ENCODE measurements at regions not wholly inside any gene's neighbourhood (a gene's known extent, or its start where the extent isn't known, plus 50 kb on each side); places are given as distances from the start of the nearest gene placed in this dataset.
A peak's percentile ranks its signal among the peaks of the same experiment; 100 is the strongest.
"Not testable (repeated sequence)": the region's sequence is repeated elsewhere in the genome, so short reads cannot be mapped to it uniquely, and the experiment has no call there.

- no peak for DNase-seq (ENCODE audit: low spot score)
Observed at GRCh38 chr3:161913786-161914389, 417.3 kb downstream of the OTOL1 start.

GRCh38 chr3:161914703-161915417 is 418.3 kb downstream of the OTOL1 start:
- DNase-seq (ENCODE audit: low spot score): peak; percentile 26

- no peak for DNase-seq (ENCODE audit: low spot score)
Observed at GRCh38 chr3:161915418-161915750, 418.8 kb downstream of the OTOL1 start.

DNA sequence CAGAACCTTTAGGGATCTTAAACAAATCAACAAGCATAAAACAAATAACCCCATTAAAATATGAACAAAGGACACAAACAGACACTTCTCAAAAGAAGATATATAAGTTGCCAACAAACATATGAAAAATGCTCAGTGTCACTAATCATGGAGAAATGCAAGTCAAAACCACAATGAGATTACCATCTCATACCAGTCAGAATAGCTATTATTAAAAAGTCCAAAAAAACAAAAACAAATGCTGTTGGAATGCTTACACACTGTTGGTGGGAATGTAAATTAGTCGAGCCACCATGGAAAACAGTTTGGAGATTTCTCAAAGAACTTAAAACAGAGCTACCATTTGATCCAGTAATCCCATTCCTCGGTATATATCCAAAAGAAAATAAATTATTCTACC is 423.6 kb downstream of the OTOL1 start:
- no peak for DNase-seq (ENCODE audit: low spot score)

- DNase-seq (ENCODE audit: low spot score): no peak
Observed at GRCh38 chr3:161925749-161926360, 429.2 kb downstream of the OTOL1 start.

DNA sequence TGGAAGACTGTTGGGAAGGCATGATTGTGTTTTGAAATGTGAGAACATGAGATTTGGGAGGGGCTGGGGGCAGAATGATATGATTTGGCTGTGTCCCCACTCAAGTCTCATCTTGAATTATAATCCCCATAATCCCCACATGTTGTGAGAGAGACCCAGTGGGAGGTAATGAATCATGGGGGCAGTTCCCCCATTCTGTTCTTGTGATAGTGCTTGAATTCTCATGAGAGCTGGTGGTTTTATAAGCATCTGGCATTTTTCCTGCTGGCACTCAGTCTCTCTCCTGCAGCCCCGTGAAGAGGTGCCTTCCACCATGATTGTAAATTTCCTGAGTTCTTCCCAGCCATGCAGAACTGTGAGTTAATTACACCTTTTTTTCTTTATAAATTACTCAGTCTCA is 430.5 kb downstream of the OTOL1 start:
- DNase-seq (ENCODE audit: low spot score): no peak

DNA sequence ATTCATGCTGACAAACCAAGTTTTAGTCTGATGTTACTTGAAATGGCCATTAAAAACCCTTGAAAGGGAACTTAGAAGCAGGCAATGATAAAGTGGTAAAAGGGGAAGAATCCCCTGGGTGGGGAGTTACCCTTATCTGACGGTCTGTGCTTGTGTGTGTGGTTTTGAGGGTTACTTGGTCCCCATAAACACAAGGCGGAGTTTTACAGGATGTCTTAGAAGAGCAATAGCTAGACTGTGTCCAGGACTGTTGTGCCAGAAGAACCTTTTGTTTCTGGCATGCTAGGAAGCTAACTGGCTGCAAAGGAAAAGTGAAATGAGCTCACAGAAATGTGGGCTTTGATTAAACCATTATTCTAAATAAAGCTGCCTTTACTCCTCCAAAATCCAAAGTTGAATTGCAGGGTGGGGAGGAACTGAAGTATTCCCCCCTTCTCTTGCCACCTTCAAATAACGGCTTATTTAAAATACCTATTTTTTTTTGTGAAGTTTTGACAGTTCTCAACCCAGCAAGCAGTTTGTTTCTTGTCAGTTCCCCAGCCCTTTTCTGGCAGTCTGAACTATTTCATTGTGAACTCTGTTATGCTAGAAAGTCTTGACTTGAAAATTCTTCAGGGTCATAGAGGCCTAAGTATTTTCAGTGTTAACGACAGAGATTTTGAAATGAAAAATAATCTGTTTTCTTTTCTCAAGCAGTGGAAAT is 443.5 kb downstream of the OTOL1 start:
- no peak for DNase-seq (ENCODE audit: low spot score)

- DNase-seq (ENCODE audit: low spot score): no peak
Observed at GRCh38 chr3:161940621-161940965, 444.0 kb downstream of the OTOL1 start.

DNA sequence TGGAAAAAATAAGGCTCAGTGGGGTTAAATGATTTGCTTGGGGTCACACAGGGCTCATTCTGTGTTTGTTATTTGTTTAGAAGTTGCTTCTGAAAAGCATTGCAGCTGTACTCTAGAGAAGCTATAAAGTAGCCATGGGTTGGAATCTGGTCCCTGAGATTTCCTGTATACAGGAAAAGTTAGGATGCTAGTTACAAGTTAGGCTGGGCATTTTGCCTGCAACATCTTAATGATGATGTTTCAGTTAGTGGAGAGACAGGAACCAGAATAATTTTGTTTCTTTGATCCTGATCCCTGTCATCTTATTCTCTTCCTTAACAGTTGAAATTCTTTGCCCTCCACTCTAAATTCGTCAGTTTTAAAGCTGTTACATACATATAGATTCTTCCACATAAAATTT is 445.3 kb downstream of the OTOL1 start:
- DNase-seq (ENCODE audit: low spot score): no peak

DNA sequence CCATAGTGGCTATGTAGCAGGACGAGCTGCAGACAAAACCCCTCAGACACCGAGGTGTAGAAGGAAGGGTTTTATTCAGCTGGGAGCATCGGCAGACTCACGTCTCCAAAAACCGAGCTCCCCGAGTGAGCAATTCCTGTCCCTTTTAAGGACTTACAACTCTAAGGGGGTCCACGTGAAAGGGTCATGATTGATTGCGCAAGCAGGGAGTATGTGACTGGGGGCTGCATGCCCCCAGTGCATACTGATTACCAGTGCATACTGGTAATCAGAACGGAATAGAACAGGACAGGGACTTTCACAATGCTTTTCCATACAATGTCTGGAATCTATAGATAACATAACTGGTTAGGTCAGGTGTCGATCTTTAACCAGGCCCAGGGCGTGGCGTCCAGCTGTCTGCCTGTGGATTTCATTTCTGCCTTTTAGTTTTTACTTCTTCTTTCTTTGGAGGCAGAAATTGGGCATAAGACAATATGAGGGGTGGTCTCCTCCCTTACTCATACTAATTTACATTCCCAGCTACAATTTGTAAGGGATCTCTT is 447.3 kb downstream of the OTOL1 start:
- not testable (repeated sequence) for DNase-seq (ENCODE audit: low spot score)

DNA sequence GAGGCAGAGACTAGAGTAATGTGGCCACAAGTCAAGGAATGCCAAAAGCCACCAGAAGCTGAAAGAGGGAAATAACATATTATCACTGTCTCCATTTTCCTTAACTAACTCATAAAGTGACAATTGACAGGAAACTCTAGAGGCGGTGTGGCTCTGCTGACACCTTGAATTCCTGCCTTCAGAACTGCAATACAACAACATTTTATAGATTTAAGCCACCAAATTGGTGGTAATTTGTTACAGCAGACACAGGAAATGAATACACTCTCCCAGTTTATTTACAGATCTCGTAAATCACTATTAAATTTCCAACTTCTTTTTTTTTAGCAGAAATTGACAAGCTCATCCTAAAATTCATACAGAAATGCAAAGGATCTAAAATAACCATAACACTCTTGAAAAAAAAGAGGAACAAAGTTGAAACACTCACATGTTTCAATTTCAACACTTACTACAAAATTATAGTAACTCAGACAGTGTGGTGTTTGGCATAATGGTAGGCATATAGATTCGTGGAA is 449.9 kb downstream of the OTOL1 start:
- no peak for DNase-seq (ENCODE audit: low spot score)

- DNase-seq (ENCODE audit: low spot score): no peak
Observed at GRCh38 chr3:161950318-161950868, 453.8 kb downstream of the OTOL1 start.

GRCh38 chr3:161957467-161957866 is 460.9 kb downstream of the OTOL1 start:
- no peak for DNase-seq (ENCODE audit: low spot score)

- DNase-seq (ENCODE audit: low spot score): no peak
Observed at GRCh38 chr3:161964857-161965256, 468.2 kb downstream of the OTOL1 start.

GRCh38 chr3:161969867-161970266 is 473.3 kb downstream of the OTOL1 start:
- DNase-seq (ENCODE audit: low spot score): no peak

GRCh38 chr3:161975201-161975600 is 478.6 kb downstream of the OTOL1 start:
- no peak for DNase-seq (ENCODE audit: low spot score)

DNA sequence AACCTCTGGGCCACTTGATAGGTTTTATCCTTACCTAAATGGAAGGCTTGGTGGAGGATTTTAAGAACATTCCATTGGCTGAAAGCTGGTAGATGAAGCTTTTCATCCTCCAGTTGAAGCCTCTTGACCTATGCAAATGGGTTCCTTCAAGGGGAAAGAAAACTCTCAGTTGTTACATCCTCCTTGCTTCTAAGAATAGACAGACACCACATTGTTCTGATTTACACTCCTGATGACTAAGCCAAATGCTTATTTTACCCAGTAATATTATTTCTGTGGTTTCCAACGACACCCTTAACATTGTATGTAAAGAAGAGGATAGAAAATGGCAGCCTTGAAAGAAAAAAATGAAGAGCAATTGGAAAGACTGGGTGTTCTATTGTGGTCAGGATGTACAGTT is 480.5 kb downstream of the OTOL1 start:
- DNase-seq (ENCODE audit: low spot score): no peak

DNA sequence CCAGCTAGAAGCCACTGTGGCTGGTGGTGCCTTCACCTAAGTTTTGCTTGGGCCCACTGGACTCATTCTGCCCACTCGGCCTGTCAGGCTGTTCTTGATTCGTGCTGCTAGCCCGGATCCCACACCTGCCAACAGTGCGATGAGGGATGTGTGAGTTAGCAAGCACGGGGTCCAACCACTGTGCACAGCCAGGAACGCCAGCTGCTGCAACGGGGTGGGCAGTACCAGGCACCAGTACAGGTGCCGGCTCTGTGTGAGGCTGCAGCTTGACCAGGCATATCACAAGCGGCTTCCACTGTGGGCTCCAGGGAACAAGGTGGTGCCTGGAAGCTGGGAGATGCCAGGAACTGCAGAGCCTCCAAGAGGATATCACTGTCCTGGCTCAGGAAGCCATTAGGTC is 481.2 kb downstream of the OTOL1 start:
- DNase-seq (ENCODE audit: low spot score): no peak

GRCh38 chr3:161987933-161988332 is 491.3 kb downstream of the OTOL1 start:
- DNase-seq (ENCODE audit: low spot score): no peak

DNA sequence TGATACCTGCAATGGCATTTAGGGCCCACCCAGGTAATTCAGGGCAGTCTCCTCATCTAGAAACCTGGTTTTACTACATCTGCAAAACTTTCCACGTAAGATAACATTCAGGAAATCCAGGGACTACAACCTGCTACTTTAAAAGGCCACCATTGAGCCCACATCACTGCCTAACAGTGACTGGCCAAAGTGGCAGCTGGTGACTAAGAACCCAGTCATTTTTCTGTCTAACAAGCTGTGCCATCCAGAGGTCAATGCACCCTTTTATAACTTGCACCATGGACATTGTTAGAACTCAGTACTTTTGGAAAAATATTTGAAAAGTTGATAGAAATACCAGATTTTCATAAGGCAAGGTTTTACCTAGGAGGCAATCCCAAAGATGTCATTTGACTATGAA is 492.4 kb downstream of the OTOL1 start:
- no peak for DNase-seq (ENCODE audit: low spot score)

GRCh38 chr3:161990036-161990435 is 493.4 kb downstream of the OTOL1 start:
- DNase-seq (ENCODE audit: low spot score): no peak

DNA sequence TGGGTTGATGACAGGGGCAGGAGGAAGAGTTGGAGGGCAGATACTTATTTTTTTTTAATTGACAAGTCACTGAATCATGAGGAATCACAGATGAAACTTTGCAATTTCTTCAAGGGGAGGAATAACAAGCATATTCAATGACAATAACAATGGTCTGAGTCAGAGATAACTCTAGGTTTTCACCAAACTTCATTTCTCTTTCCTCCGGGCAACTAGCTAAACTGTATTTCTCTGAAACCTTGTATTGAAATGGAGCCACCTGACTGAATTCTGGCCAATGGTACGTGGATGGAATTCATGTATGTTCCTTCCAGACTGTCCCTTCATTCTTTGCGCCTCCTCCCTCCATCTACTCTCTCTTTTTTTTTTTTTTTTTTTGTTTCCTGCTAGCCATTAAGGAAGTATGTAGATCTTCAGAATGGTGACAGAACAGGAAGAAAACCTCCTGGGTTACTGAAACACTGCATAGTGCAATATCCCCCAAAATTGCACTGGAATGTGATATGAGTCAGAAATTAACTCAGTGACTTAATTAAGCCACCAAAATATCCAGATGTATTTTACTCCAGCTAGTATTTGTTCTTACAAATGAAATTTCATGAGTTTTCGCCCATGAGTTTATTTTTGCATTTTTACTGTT is 495.4 kb downstream of the OTOL1 start:
- no peak for DNase-seq (ENCODE audit: low spot score)

Data from mucosa of gallbladder (tissue), 1 donor.